ENCODE measurements at regions not wholly inside any gene's neighbourhood (a gene's known extent, or its start where the extent isn't known, plus 50 kb on each side); places are given as distances from the start of the nearest gene placed in this dataset.
A peak's percentile ranks its signal among the peaks of the same experiment; 100 is the strongest.

- DNase-seq (ENCODE audit: low spot score) = no peak
Measured at GRCh38 chr15:81523867-81524266, 149.9 kb upstream of the TMC3 start.

GRCh38 chr15:81520480-81520879 lies 146.5 kb upstream of the TMC3 start:
- no peak for DNase-seq (ENCODE audit: low spot score)

DNA sequence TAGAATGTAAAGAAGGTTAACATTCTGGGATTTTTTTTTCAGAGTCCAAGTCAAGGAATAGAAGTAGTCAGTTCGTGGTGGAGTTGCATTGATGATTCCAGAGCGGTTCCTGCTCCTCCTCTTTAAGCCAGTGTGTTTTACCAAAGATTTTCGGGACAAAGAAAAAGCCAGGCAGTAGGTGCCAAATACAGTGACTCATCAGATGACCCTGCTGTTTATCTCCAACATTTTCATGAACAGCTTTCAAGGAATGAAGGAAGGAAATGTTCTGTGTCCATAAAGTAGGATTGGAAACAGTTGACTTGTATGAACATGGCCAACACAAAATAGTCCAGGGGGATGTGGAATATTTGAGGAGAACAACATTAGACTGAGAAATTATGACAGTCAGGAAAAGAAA lies 142.4 kb upstream of the TMC3 start:
- peak; percentile 58 for DNase-seq (ENCODE audit: low spot score)

GRCh38 chr15:81516012-81516411 lies 142.0 kb upstream of the TMC3 start:
- peak; percentile 33 for DNase-seq (ENCODE audit: low spot score)

DNA sequence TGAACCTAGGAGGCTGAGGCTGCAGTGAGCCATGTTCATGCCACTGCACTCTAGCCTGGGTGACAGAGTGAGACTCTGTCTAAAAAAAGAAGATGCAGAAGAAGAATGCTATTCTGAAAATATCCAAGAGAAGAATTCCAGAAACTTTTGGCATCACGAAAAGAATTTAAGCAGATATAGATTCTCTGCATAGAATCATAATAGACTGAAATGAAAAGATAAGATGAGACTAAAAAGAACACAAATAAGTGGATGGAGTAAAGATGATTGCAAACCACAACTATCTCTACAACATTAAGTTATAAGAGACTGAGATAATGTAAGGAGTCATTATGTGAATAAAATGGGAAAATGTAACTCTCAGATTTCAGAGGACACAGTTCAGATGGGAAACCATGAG lies 140.7 kb upstream of the TMC3 start:
- DNase-seq (ENCODE audit: low spot score) = no peak

DNA sequence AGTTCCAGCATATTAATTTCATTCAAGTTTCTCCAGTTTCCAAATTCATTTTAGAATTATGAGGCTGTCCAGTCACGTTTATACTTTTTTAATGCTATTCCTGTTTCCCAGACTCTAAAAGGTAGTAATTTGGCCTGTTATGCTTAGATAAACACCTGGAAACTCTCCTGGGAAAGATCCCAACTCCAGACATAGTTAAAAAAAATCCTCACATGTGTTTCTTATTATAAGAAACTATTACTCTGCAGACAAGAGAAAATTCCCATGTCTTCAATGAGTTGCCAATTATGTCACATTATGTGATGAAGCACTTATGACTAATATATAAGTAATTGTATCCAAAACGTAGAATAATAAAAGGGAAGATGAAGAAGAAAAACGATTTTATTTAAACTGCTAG lies 137.1 kb upstream of the TMC3 start:
- peak; percentile 22 for DNase-seq (ENCODE audit: low spot score)

DNA sequence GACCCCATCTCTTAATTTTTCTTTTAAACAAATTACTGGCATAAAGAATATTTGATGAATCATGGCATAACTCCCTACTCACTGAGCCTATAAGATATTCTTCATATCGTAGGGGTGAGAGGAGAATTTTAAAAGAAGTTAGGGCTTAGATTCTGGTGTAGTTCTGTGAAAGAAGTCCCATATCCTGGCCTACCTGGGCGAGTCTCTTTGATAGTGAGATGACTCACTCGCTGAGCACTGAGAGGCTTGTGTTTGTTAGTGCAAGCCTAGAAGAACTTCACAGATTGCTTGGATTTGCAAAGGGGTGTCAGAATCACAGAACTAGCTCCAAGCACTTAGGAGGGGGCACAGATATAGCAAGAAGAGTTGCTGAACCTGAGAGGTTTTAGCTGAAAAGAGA lies 133.8 kb upstream of the TMC3 start:
- DNase-seq (ENCODE audit: low spot score) = no peak

DNA sequence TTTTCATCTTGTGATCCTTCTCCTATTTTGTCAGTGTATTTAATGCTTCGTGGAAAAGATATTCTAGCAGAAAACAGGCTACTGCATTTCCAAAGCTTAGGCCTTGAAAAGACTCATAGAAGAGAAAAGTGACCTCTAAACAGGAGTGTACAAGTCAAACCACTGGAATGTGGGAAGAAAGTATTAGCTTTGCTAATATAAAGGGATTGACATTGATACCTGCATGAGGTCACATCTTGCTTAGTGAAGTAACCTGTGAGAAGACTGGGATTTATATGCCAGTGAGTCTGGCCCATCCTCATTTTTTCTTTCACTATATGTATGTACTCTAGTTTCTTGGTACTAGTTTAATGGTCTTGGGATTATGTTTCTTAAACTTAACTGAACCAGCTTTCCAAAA lies 132.9 kb upstream of the TMC3 start:
- no peak for DNase-seq (ENCODE audit: low spot score)

GRCh38 chr15:81506071-81506470 lies 132.1 kb upstream of the TMC3 start:
- no peak for DNase-seq (ENCODE audit: low spot score)

DNA sequence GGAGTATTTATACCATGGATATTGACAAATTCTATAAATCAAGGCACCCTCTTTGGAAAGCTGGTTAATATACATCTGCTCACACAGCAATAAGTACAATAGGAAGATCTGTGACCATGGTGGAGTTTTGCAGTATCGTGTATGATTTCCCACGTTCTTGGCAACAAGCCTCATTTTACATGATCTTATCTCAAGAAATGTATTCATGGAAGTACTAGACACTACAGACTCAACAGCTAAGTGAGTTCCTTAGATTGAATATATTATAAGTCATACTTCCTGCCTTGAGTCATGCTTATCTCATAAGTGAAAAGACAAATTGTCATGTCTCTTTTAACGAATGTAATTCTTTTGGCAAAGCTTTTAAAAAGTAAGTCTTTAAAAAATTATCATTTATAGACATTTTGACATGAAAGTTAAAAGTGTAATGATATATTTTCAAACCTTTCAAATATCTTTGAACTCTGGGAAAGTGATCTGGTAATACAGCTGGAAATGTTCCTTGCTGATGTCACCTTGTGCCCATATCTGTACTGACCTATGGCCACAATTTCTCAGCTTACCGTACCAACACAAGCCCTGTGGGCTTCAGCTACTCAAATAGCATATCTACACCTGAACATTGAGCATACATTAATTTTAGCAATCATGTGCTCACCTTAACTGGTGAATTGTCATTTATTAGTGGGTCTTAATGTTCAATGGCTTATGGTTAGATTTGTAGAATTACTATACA lies 130.3 kb upstream of the TMC3 start:
- DNase-seq (ENCODE audit: low spot score) = no peak

DNA sequence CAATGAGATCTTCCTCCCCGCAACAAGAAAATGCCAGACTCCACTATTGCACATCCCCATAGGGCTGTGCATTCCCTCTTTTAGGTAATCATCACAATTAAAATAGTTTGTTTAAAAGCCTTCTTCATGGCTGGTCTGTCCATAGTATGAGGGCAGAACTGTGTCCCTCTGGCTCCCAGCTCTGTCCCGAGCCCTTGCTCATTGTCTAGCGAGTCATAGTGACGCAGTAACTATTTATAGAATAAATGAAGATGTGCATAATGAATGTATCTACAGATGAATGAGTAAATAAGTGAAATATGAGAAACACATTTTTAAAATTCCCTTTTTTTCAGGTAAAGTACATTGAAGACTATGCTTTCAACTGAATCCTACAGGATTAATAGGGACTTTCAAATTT lies 128.4 kb upstream of the TMC3 start:
- peak; percentile 24 for DNase-seq (ENCODE audit: low spot score)

DNA sequence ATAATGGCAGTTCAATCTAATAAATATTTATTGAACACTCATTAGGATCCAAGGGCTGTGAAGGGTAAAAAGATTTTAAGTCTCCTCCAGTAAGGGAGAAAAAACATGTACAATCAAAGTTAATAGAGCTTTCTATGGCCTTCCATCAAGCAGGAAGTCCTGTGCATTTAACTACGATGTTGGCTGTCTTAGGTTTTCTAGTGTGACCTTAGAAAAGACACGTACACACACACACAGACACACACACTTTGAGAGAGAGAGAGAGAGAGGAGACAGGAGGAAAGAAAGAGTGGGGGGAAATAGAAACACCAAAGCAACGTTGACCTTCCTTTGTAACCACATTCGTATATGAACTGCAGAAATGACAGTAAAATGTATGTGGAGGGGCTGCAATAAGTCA lies 126.1 kb upstream of the TMC3 start:
- no peak for DNase-seq (ENCODE audit: low spot score)

DNA sequence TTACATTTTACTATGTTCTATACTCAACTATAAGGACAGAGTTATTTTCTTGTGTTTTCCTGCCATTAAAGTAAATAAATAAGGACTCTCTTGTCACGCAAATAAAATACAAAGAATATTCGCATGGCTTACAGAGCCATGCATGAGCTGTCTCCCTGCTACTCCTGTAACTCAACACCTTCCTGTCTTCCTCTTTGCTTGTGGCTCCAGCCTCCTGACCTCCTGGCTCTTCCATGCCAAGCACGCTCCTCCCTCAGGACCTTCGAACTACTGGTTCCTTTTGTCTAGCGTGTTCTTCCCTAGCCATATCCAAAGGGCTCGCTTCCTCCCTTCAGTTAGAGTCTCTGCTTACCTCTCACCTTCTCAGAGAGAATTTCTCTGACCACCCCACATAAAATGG lies 124.3 kb upstream of the TMC3 start:
- DNase-seq (ENCODE audit: low spot score) = no peak

GRCh38 chr15:81497238-81497637 lies 123.2 kb upstream of the TMC3 start:
- no peak for DNase-seq (ENCODE audit: low spot score)

DNA sequence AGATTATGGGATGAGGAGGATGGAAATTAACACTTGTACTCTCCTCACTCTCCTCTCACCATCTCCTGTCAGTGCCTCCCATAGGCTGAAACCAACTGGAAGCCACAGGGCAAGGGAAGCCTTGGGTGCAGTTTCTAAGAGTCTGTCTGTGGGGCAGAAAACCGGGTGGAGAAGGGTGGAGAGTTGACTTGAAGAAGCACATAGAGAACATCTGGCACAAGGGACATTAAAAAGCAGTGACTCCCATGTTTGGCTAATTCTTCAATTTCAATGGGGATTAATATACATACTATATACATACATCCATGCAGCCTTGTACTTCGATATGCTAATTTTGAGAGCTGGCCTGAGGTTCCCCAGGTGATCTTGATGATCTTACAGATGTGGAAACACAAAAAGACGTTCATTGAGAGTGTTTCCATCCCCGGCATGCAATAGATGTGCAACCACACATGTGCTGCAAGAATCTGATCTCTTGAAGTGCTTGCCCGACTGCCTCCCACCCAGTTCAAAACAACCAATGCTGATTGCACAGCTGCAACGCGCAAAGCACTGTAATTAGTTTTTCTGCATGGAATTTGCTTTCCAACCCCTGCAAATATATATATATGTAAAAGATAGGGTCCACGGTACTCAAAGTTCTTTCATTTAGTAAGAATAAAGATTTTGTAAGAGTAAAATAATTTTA lies 121.9 kb upstream of the TMC3 start:
- no peak for DNase-seq (ENCODE audit: low spot score)

DNA sequence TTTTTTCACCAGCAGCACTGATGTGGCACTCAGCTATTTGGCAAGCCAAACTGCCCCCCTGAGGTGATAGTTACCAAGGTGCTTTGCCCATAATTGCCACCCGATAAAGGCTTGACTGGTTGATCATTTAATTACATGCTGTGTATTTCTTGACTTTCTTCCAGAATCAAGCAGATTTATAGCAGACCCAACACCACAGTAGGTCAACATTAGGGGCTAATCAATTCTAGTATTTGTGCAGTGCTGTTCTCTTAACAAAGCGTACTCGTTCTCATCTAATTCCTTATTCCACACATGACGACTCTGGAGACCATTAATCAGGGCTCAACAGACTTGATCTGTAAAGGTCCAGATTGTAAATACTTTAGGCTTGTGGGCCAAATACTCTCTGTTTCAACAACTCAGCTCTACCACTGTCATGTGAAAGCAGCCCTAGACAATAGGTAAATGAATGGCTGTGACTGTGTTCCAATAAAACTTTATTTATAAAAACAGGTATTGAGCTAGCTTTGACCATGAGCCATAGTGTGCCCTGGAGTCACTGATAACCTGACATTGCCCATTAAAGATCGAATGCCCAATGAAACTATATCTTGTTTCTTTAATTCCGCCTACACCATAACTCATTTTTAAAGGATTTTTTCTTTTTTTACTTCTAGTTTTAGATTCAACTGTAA lies 119.1 kb upstream of the TMC3 start:
- no peak for DNase-seq (ENCODE audit: low spot score)

DNA sequence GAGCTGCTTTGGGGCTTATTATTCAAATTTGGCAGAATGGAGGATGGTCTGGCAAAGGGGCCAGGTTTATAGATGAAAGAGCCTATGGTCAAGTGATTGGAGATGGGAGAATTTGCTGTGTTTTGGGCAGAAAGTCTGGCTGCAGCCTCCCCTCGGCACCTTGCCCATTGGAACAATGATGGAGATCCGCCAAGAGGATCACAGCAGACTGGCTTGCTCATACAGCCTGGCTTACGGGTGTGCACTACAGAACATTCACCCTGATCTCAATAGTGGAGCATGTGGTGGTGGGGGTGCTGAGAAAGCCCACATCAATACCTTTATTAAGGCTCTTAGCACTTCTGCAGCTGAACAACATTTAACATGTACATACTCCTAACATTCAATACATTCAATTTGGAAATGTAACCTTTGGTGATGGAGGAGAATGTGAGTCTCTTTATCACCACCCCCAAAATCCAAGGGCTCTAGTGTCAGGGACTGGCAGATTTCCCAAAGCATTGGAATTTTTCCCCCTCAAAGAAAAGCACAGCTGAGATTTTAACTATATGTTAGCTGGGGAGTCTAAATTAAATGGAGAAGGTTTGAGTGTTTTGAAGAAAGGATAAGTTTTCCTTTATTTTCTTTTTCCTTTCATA lies 118.4 kb upstream of the TMC3 start:
- DNase-seq (ENCODE audit: low spot score) = peak; percentile 70

GRCh38 chr15:81491414-81492096 lies 117.5 kb upstream of the TMC3 start:
- DNase-seq (ENCODE audit: low spot score) = no peak

DNA sequence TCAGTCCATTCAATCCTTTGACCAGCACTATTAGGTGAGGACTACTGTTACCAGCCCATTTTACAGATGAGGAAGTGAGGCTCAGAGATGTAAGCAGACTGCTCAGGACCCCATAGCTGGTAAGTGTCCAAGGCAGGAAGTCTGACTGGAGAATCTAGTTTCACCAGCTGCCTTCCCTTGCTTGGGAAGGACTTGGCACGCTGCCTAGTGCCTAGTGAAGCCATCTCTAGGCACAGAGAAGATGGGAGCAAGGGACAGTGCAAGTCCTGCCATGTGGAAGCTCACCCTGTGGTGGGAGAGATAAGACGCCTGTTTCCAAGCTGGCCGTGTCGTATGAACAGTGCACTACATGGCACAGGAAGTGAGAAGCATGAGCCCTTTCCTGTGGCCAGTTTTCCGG lies 111.8 kb upstream of the TMC3 start:
- no peak for DNase-seq (ENCODE audit: low spot score)

DNA sequence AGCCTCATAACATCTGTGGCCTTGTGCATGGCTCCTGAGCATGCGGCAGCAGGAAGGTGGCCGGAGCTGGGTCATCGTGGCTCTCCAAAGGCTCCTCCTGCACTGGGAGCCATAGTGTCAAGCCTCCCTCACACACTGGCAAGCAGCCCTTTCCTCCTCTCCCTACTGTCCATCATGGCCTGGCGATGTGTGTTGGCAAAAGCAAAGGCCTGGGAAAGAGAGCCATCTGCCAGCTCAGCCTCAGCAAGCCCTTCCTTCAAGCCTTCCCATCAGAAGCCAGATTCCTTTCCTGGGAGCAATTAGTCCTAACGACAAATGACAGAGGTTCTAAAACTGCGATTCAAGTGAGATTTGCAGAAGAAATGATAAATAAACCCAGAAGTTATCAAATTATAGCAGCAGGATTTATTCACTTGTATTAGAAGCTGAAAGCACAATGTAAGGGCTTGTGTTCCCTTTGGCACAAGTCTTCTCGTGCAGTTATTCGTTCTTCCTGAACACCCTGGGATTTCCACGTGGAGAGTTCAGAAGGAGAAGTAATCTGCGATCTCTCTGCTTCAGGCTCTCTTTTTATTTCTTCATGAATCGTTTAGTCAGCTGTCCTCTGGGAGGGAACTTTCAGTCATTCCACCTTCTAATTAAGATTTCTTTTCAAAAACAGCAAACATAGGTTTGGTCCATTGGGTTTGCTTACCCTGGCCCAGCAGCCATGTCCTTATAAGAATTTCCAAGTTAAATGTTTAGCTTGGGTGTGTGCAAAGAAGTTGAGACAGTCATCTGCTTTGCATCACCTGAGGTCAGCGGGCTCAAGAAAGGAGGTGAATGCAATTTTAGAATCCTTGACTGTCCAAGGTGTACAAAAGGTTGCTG lies 110.3 kb upstream of the TMC3 start:
- DNase-seq (ENCODE audit: low spot score) = no peak

DNA sequence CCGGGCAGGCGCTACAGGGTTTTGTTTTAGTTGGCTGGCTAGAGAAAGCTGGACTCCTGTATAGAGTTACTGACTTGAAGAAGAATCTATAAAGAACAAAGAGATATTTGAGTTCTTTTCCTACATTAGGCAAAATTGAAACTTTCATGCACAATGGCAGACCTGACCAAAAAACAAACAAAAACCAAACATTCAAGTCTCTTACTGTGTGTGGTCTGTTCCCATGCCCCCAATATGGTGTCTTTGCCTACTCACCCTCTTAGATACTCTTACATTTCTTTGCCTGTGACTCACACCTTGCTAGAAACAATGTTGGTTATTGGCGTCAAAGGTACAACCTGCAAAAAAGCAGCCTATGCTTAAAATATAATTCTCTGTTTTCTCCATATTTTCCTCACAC lies 109.5 kb upstream of the TMC3 start:
- DNase-seq (ENCODE audit: low spot score) = no peak
